NCI-H524 (cell line): ENCODE measurements at regions not wholly inside any gene's neighbourhood (a gene's known extent, or its start where the extent isn't known, plus 50 kb on each side); places are given as distances from the start of the nearest gene placed in this dataset.
A peak's percentile ranks its signal among the peaks of the same experiment; 100 is the strongest.

Experiments used
- DNase-seq, 2 experiments: peaks; one replicate each; lab custom pipeline; 2025; lab: John Stamatoyannopoulos, UW

DNA sequence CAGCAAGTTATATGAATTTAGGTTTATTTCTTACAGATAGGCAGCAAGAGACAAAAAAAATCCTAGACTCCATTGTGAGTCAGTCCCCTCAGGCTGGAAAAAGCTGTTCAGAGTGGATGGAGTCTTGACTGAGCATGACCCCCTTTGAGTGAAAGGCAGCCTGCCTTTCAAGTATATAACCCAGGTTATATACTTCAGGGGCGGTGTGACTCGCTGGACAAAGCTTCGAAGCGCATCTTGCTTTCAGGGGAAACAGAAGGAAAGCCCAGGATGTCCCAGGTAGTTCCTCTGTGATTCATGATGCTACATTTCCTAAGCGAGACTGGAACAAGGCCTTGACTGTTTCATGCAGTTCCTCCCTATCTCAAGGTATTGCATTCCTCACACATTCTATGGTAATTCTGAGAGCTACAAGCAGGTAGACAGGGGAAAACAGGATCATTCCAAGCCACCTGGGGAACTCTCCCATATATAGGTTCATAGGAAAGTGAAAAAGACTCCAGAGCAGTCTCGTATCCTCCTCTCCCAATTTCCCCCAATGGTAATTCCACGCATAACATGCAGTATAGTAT, 1244.1 kb upstream of the CDH6 start:
- DNase-seq = no peak

DNA sequence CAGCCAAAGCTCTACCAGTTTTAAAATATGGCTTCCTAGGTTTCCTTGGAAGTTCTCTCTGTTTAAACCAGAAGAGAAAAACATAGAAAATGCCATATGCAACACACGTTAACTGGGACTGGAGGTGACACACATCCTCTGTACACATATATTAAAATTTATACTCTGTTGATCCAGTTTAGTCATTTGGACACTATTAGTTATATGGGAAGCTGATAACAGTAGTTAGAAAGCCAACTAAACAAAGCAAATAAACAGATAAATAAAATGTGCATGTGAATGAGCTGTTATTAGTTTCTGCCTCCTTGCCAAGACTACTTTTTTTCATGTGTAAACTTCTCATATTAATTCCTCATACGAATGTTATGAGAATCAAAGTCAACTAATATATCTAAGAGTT, 1249.2 kb upstream of the CDH6 start:
- no peak for DNase-seq

DNA sequence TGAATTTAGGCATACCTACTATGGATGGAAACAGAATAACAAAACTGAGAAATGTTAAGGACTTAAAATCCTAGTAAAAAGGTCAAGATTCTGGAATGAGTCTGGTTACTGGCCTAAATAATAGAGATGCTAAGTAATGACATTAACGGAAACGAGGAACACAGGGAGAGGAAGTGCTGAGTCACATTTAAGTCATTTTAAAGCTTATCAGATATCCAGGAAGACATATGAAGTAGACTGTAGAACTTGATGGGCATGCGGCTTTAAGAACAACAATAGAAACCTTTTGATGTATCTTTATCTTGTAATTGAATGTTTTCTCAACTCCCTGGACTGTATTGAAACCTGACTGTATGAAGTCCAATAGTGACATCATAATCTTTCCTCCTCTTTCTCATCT, 1251.4 kb upstream of the CDH6 start:
- no peak for DNase-seq

DNA sequence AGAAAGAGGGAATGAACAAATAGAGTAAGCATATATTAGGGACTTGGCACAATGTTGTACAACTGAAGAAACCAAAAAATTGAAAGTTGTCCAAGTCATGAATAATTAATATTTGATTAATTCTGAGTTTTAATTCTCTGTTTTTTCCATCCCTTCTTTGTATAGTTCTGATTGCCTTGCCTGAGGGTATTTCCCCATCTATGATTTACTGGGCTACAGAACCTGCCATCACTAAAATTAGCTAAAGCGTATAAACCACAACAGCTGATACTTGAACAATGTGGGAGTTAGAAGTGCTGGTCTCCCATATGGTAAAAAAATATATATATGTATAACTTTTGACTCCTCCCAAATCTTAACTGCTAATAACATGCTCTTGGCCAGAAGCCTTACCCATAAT, 1253.5 kb upstream of the CDH6 start:
- no peak for DNase-seq

DNA sequence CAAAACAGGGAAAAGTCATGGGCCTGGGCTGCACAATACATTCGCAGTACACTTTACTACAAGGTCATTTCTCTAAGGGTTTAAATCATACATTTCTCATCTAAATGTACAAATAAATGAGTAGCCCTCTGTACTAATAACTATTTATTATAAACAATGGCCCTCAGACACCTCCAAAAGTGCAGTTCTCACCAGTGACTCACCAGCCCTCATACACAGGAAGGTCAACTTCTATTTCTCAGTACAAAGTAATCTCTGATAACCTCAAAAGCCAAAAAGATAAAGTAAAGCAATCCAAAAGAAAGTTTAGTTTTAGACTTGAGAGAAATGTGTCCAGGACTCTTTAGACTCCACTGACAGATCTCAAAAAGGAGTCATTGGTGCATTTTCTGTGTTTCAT, 1258.1 kb upstream of the CDH6 start:
- DNase-seq = no peak

DNA sequence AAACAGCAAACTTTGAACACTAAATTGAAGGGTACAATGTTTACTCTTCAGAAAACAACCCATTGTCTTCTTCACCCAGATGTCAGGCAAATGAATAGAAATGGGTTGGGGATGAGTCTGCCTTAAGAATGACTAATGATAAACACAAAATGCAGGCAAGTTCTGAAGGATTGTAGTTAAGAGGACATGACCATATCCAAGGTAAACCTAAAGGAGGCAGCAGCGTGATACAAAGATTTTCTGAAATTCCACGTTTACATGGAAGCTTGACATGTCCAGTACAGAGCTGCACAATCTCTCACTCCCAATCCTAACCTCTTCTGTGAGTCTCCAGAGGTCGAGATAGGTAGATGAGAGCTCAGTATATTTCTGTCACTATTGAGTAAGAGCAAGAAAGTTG, 1263.2 kb upstream of the CDH6 start:
- no peak for DNase-seq

DNA sequence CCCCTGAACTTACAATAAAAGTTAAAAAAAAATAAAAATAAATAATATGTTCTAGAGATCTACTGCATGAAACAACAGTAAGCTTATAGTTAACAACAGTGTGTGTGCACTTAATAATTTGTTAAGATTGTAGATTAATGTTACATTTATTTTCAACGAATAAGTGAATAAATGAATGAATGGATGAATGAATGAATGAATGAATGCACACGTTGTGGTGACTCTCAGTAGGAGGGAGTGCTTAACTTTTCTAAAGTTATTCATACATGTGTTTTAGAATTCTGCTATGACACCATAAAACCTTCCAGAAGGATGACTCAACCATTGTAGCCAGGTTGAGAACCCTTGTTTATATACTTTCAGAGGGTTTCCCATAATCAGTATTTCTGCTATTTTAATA, 1269.4 kb upstream of the CDH6 start:
- DNase-seq = no peak

DNA sequence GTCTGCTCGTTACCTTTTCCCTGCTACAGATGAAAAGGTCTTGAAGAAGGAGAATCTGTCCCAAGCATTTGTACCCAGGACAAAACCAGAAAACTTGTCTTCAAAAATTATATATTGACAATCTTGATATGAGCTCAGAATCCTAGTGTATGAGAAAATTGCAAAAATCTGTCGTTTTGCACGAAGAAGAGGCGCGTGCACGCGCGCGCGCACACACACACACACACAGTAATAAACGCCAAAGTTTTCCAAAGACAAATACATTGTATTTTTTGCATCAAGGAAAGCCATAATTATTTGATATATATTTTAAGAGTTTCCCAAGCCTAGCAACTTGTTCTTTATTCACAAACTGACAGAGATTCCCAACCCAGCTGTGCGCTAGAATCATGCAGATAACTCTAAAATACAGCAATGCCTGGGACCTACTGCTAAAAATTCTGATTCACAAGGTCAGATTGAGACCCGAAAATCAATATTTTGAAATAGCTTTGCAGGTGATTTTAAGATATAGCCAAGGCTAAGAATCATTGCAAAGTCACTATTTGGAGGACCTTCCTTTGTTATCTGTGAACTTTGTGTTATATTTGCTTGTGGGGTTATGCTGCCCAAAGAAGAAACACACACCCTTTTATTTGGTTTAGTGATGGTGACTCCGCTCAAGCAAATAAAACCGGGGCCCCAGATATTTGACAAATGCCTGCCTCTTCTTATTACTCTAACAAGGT, 1287.7 kb upstream of the CDH6 start:
- no peak for DNase-seq

DNA sequence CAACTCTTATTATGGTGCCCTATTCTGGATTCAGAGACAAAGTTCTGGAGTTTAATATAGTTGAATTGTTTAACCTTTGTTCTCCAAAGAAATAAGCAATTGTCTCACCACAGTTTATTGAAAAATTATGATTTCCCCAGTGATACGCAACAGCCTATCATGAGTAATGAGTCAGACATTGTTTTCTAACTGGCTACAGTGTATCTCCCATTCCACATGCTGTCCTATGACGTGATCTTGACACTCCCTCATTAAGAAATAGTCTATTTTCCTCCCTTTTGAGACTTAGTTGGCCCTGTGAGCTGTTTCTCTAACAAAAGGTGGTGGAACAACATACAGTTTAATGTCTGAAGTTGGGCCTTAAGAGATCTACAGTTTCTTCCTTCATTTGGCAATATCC, 1290.6 kb upstream of the CDH6 start:
- DNase-seq = no peak

DNA sequence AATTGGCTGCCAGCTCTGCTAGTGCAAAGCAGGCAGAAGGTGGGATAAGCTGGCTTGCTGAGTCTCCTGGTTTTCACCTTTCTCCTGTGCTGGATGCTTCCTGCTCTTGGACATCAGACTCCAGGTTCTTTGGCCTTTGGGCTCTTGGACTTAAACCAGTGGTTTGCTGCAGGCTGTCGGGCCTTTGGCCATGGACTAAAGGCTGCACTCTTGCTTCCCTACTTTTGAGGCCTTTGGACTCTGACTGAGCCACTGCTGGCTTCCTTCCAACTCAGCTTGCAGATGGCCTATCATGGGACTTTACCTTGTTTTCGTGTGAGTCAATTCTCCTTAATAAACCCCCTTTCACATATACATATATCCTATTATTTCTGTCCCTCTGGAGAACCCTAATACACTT, 1293.9 kb upstream of the CDH6 start:
- peak; percentile 19 to 25 for DNase-seq

DNA sequence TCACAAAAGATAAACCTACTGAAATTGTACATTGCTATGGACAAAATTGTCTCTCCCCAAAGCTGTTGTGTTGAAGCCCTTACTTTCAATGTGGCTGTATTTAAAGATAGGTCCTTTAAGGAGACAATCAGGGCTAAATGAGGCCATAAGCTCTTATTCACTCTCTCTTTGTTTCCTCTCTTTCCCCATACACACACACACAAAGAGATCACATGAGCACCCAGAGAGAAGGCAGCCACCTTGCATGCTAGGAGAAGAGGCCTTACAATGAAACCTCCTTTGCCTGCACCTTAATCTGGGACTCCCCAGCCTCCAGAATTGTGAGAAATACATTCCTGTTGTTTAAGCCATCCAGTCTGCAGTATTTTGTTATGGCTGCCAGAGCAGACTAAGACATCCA, 1295.6 kb upstream of the CDH6 start:
- no peak for DNase-seq

DNA sequence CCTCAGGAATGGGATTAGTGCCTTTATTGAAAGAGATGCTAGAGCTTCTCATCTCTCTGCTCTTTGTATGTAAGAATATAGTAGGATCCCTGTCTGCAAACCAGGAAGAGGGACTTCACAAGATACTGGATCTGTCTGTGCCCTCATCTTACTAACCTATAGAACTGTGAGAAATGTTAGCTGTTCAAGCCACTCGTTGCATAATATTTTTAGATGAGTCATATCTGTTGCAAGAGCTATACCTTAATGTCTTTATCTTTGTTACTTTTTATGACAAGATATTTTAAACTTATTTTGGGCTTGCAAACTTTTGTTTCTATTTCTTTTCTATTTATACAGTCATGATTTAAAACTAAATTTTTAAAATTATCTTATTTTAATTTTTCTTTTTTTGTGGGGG, 1296.8 kb upstream of the CDH6 start:
- no peak for DNase-seq

DNA sequence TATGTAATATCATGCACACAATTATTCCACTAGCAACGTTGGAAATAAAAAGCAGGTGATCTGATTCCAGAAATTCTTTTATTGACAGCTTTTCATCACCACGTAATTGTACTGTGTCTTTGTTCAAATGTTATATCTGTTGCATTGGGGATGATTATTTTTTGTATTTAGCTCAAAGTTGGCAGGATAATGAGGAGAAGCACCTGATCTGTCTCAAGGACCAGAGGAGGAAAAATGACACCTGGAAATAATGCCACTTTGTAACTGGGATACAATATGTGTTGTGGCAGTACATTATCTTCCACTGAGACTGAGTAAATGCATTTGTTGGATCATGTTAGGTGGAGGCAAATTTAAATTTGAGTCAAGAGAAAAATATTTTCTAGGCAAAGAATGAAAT, 1298.8 kb upstream of the CDH6 start:
- no peak for DNase-seq

DNA sequence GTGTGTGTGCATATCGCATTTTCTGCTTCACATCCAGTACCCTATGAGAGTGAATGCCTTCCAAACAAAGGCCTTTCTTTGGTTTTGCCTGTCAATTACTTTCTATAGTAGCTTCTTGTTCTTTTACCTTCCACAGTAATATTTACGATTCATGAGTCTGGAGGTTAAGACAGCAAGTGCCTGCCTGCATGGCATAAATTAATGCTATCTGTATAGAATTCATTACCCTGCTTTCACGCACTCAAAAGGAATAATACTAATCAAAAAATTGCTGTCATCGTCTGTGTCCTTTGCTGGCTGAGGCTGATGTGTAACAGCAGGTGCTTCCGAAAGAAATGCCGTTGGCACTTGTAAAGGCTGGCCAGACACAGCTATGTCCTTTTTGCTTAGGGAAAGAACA, 1304.4 kb upstream of the CDH6 start:
- DNase-seq = no peak

DNA sequence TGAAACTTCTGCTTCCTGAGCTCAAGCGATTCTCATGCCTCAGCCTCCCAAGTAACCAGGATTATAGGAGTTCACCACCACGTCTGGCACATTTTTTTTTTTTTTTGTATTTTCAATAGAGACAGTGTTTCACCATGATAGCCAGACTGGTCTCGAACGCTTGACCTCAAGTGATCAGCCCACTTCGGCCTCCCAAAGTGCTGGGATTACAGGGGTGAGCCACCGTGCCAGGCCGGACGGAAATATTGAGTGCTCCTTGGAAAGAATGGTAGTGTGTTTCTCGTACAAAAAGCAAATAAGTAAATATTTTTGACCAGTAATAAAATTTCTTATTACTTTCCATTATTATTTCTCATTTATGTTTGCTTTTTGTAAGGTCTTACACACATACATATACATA, 1307.9 kb upstream of the CDH6 start:
- no peak for DNase-seq

DNA sequence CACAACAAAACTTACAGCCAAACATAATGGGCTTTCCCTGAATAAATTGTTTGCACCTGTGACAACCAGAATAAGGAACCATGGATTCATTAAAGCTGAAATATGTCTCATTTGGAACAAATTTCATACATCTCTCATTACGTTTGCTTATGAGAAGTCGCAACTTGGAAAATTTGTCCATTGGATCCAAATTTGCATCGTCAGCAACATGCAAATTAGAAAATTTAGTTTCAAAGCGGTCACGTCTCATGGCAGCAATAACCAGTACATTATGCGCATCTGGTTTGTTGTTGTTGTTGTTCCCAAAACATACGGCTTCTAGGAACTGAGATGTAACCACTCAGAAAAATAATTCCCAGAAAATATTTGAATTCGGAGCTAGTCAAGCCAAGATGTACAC, 1311.5 kb upstream of the CDH6 start:
- DNase-seq = no peak

DNA sequence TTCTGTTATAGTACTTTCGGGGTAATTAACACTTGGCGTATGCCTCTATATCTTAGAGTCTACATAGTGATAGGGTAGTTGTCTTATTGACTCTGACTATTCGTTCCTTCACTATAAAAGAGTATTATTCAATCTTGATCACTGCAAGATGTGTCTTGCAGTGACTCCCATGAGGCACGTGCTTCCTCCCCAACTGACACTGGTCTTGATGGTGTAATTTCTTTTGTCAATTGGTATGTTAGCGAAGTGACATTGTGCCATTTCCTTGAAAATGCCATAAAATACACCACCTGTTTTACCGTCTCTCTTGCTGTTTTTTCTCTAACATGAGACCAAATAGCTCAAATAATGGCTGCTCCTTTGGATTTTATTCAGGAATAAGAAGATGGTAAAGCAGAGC, 1314.1 kb upstream of the CDH6 start:
- no peak for DNase-seq

DNA sequence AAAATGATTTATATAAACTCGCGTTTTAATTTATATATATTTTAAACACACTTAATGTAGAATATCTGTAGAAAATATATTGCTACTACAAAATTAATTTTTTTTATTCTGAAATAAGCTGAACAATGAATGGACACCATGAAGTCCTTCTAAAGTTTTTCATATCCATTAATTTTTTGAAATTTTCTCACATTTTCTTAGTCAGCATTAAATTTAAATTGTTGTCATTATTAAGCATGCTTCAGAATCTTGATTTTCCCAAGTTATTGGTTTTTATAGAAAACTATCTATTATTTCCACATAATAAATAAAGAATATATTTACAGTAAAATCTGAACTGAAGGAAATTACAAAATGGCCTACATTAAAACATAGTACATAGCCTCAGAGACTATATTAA, 1314.9 kb upstream of the CDH6 start:
- DNase-seq = no peak

DNA sequence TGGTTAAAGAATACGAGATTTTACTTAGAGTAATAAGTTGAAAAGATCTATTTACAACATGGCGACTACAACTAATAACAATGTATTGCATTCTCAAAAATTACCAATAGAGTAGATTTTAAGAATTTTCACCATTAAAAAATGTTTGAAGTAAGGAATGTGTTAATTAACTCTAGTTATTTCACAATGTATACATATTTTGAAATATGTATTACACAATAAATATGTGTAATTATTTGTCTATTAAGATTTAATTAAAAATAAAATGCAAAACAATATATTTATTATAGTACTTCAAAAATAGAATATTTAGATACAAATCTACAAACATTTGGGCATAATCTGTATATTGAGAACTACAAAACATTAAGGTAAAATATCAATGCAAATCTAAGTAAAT, 1326.3 kb upstream of the CDH6 start:
- no peak for DNase-seq

DNA sequence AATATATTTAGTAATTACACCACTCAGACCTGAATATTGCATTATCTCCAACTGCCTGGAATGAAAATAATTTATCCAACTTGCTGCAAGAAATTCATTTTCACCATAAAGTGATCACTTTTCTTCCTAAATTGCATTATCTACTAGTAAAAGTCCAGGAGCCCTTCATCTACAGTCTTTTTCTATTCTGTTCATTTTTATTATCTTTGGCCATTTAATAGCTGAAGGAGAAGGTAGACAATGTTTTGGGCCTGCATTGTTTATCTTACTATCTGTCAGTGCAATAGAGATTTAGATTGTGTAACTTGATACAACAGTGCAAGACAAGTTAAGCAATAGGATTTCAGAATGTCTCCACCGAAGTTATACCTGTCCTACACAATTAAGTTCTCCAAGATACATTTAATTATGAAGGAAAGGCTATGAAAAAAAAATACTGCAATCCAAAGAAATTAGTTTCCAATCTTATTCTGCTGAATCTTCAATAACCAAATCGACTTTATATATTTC, 1339.7 kb upstream of the CDH6 start:
- DNase-seq = no peak

DNA sequence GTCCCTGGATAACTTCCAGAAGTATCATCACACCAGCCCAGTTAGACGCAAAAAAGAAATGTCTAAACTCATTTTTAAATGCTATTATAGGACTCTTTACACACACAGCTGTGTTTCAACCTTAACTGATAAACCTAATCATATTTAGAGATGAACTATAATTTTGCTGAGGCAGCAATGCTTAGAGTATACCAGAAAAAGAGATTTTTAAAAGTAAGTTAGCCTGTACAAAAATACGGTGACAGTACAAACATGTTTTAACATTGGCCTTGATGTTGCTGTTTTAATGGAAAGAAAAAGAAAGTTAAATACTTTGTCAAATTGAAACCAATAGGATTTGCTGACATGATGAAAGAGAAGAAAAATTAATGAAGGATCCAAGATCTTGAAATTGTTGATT, 1341.2 kb upstream of the CDH6 start:
- DNase-seq = no peak

DNA sequence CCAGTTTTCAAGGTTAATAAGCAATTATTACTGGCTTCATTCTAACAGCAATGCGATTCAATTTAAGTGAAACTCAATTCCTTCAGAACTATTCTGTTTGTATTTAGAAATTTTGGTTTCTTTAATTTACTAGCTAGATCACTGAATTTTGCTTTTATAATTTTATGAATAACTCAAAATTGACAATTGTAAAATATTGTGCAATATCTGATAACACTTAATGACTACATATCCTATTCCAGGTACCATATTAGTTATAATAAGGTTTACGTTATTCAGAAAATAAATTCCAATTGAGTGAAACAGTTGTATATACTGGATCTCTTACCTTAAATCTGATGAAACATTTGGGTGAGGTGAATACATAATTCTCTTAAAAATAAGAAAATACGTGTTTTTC, 1348.3 kb upstream of the CDH6 start:
- DNase-seq = no peak

DNA sequence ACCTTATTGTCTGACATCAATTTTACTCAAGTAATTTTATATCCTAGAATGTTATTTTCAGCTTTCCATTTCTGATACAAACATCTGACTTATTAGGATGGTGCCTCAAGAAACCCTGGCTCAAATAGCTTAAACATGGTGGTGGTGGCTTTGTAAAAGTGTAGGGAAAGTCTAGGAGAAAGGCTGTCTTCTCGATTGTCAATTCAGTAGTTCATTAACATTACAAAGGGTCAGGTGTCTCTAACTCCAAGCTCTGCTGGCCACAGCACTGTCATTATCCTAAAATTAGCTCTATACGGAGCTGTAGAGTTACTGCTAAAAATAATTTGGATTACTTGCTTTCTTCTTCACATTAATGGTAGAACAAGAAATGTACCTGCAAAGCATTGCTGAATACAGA, 1360.1 kb upstream of the CDH6 start:
- no peak for DNase-seq

DNA sequence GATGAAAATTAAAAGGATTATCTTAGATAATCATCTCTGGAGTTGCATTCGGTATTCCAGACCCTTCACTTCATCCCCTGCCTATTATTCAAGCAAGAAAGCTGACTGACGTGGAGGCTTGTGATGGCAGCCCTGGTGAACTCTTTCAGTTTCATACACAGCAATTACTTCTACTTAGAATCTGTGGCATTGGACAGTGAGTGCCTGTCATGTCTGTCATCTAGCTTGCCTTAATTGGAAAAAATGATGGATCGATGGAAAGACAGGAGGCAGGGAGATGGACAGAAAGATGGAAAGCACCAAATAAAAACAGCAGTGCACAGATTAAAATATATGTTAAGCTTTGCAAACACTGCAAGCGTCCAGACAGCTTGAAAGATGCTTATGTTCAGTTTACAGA, 1371.0 kb upstream of the CDH6 start:
- no peak for DNase-seq
